SKM-1 treated with dmso at 0.1 percent for 144 hours (cell line): ENCODE measurements at regions not wholly inside any gene's neighbourhood (a gene's known extent, or its start where the extent isn't known, plus 50 kb on each side); places are given as distances from the start of the nearest gene placed in this dataset.

ENCODE experiments used
- DNase-seq: peaks from one replicate; lab custom pipeline; 2025; ENCODE audit not compliant: unreplicated experiment; lab: John Stamatoyannopoulos, UW

- no peak for DNase-seq
Measured at GRCh38 chr10:121167534-121168243, 316.5 kb downstream of the WDR11 start.

- DNase-seq: no peak
Measured at GRCh38 chr10:121168545-121169216, 317.5 kb downstream of the WDR11 start.

GRCh38 chr10:121169406-121169805 is 318.2 kb downstream of the WDR11 start:
- no peak for DNase-seq

- no peak for DNase-seq
Measured at GRCh38 chr10:121171825-121172787, 320.9 kb downstream of the WDR11 start.

GRCh38 chr10:121179006-121179405 is 327.8 kb downstream of the WDR11 start:
- no peak for DNase-seq

GRCh38 chr10:121182219-121182618 is 331.1 kb downstream of the WDR11 start:
- DNase-seq: no peak

GRCh38 chr10:121183236-121183635 is 332.1 kb downstream of the WDR11 start:
- DNase-seq: no peak

GRCh38 chr10:121183707-121184106 is 332.5 kb downstream of the WDR11 start:
- no peak for DNase-seq

GRCh38 chr10:121185816-121186455 is 334.8 kb downstream of the WDR11 start:
- DNase-seq: no peak

GRCh38 chr10:121187391-121187790 is 336.2 kb downstream of the WDR11 start:
- no peak for DNase-seq

GRCh38 chr10:121188005-121188404 is 336.8 kb downstream of the WDR11 start:
- no peak for DNase-seq

GRCh38 chr10:121189066-121189465 is 337.9 kb downstream of the WDR11 start:
- no peak for DNase-seq

- DNase-seq: no peak
Measured at GRCh38 chr10:121194696-121195523, 343.7 kb downstream of the WDR11 start.

- no peak for DNase-seq
Measured at GRCh38 chr10:121195524-121195910, 344.4 kb downstream of the WDR11 start.

GRCh38 chr10:121199081-121199480 is 347.9 kb downstream of the WDR11 start:
- no peak for DNase-seq

- no peak for DNase-seq
Measured at GRCh38 chr10:121205625-121206024, 354.5 kb downstream of the WDR11 start.

GRCh38 chr10:121211446-121211845 is 360.3 kb downstream of the WDR11 start:
- no peak for DNase-seq

- no peak for DNase-seq
Measured at GRCh38 chr10:121213437-121213836, 362.3 kb downstream of the WDR11 start.

GRCh38 chr10:121216295-121216694 is 365.1 kb downstream of the WDR11 start:
- DNase-seq: no peak

GRCh38 chr10:121216721-121217181 is 365.6 kb downstream of the WDR11 start:
- DNase-seq: no peak
